ENCODE measurements at regions not wholly inside any gene's neighbourhood (a gene's known extent, or its start where the extent isn't known, plus 50 kb on each side); places are given as distances from the start of the nearest gene placed in this dataset.

DNA sequence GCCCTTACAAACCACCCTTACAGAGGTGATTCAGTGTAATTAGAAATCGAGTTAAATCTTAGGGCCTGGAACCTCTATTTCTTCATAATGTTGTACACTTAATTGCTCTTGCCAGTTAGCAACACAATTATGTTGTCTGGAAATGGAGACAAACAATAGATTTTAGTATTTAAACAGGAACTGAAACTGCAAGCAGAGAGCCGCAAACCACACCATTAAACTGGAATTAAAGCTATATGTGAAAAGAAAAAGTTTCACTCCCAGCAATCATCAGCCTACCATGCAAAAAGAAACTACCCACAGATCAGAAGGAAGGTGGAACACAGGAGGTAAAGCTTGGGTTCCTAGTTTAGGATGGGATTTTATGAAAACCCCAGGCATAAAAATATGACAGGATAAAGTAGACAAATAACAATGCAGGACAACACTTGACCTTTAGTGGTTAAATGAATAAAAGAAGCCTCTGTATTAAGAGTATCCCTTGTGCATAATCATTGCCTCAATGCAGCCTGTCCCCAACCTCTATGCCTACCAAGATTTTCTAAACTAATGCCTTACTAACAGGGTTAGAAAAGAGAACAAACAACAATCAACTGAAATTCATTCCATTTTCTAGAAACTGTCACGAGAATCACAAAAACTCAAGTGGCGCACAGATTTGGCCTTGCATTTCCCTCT lies 304.3 kb upstream of the ESRRG start:
- TF ChIP-seq, protein P1, sequence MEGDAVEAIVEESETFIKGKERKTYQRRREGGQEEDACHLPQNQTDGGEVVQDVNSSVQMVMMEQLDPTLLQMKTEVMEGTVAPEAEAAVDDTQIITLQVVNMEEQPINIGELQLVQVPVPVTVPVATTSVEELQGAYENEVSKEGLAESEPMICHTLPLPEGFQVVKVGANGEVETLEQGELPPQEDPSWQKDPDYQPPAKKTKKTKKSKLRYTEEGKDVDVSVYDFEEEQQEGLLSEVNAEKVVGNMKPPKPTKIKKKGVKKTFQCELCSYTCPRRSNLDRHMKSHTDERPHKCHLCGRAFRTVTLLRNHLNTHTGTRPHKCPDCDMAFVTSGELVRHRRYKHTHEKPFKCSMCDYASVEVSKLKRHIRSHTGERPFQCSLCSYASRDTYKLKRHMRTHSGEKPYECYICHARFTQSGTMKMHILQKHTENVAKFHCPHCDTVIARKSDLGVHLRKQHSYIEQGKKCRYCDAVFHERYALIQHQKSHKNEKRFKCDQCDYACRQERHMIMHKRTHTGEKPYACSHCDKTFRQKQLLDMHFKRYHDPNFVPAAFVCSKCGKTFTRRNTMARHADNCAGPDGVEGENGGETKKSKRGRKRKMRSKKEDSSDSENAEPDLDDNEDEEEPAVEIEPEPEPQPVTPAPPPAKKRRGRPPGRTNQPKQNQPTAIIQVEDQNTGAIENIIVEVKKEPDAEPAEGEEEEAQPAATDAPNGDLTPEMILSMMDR (IDR thresholded peaks at IDR 0.05; ENCODE audit: borderline replicate concordance, control extremely low read depth, extremely low read depth, insufficient read depth, missing control alignments): no peak
- DNase-seq (ENCODE audit: low spot score): peak; percentile 3
- in situ Hi-C loops (cut with MboI; ENCODE audit: low sequenced_read_pairs, unreplicated experiment): no loop called here

DNA sequence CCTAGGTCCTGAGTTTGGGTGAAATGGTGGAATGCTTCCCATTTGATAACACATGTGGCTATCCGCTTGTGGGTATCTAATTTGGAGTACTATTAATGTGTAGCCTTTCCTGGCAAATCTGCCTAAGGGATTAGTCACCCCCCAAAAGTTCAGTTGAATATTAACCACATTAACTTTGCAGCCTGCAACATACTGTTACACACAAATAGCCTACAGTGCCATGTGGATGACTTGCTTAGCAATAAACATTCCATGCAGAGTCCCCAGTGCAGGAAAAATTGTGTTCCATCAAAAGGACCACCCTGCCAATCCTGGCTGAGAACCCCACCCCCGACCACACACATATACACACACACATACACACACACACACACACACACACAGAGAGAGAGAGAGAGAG lies 303.3 kb upstream of the ESRRG start:
- in situ Hi-C loops (cut with MboI; ENCODE audit: low sequenced_read_pairs, unreplicated experiment): no loop called here
- no peak for DNase-seq (ENCODE audit: low spot score)
- TF ChIP-seq, protein P1 (IDR thresholded peaks at IDR 0.05; ENCODE audit: borderline replicate concordance, control extremely low read depth, extremely low read depth, insufficient read depth, missing control alignments): no peak

DNA sequence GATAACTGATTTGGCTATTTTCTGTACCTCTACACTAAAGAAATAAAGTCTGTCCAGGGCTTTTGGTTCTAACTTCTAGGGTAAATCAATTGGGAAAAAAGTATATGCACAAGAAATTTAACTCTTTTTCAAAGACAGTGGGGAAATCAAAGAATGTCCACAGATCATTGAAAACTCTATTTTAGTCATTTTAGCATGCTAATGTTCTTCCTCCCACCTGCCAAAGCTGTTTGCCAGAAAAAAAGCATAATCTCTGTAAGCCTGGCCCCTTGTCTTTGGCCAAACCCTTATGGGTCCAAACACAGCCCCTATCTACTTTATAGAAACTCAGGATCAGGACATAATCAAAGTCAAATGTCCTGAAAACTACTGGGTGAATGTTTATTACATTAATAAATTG lies 302.2 kb upstream of the ESRRG start:
- in situ Hi-C loops (cut with MboI; ENCODE audit: low sequenced_read_pairs, unreplicated experiment): no loop called here
- DNase-seq (ENCODE audit: low spot score): no peak
- TF ChIP-seq, protein P1 (IDR thresholded peaks at IDR 0.05; ENCODE audit: borderline replicate concordance, control extremely low read depth, extremely low read depth, insufficient read depth, missing control alignments): no peak

DNA sequence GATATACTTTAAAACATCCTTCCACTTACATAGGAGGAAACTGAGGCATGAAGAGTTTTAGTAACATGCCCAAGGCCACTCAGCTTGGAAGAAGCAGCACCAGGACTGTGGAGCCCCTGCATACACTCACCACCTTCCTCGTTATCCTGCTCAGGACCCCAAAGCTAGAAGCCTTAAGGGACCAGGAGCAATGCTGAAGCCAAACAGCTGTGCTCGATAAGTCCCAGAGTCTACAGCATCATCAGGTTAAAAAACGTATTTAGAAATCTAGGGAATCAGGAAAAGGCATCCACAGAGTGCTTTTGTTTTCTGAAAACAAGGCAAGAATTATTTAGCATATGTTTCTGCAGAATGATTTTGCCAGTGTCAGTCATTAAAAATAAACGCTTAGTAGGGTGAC lies 301.7 kb upstream of the ESRRG start:
- DNase-seq (ENCODE audit: low spot score): no peak
- TF ChIP-seq, protein P1 (IDR thresholded peaks at IDR 0.05; ENCODE audit: borderline replicate concordance, control extremely low read depth, extremely low read depth, insufficient read depth, missing control alignments): no peak
- in situ Hi-C loops (cut with MboI; ENCODE audit: low sequenced_read_pairs, unreplicated experiment): no loop called here

DNA sequence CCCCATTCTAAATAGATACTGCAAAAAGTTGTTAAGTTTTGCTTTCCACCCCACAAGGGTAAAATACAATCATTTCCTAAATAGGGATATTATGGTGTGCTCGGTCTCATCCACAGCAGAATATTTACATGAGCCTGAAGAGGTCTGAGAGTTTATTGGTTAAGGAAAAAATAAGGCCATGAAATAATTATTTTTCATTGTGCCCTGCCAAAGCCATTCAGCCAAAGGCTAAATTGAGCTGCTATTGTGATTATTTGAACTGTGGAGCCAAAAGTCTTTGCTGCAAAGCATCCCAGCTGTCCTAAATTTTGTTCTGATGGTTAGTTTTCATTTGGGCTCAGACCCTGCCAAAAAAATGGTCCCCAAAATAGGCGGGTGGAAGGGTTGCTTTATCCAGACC lies 298.7 kb upstream of the ESRRG start:
- no peak for DNase-seq (ENCODE audit: low spot score)
- TF ChIP-seq, protein P1 (IDR thresholded peaks at IDR 0.05; ENCODE audit: borderline replicate concordance, control extremely low read depth, extremely low read depth, insufficient read depth, missing control alignments): no peak
- in situ Hi-C loops (cut with MboI; ENCODE audit: low sequenced_read_pairs, unreplicated experiment): no loop called here

DNA sequence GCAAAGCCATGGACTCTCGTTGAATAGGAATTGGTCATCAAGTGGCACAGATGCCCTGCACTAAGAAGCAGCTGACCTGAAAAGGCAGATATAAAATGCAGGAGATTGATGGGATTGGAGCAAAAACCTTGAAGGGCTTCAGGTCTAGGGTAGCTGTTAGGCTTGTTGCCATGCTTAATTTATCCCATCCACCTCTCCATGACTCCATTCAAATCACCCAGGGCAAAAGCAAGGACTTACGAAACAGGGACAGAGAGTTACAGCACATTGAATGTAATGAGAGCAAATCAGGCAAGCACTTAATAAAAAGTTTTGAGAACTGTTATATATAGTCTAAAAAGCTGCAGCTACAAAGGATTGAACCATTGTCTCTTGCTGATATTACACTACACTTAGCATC lies 298.2 kb upstream of the ESRRG start:
- in situ Hi-C loops (cut with MboI; ENCODE audit: low sequenced_read_pairs, unreplicated experiment): no loop called here
- no peak for DNase-seq (ENCODE audit: low spot score)
- TF ChIP-seq, protein P1 (IDR thresholded peaks at IDR 0.05; ENCODE audit: borderline replicate concordance, control extremely low read depth, extremely low read depth, insufficient read depth, missing control alignments): no peak
